ENCODE measurements at regions not wholly inside any gene's neighbourhood (a gene's known extent, or its start where the extent isn't known, plus 50 kb on each side); places are given as distances from the start of the nearest gene placed in this dataset.
A peak's percentile ranks its signal among the peaks of the same experiment; 100 is the strongest.

GRCh38 chr3:127141921-127142730 is 50.8 kb upstream of the PRR23E start:
- no peak for TF ChIP-seq RAD21 (IDR thresholded peaks at IDR 0.05)
- TF ChIP-seq, protein P1, sequence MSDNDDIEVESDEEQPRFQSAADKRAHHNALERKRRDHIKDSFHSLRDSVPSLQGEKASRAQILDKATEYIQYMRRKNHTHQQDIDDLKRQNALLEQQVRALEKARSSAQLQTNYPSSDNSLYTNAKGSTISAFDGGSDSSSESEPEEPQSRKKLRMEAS (IDR thresholded peaks at IDR 0.05): no peak
- TF ChIP-seq, protein P2, sequence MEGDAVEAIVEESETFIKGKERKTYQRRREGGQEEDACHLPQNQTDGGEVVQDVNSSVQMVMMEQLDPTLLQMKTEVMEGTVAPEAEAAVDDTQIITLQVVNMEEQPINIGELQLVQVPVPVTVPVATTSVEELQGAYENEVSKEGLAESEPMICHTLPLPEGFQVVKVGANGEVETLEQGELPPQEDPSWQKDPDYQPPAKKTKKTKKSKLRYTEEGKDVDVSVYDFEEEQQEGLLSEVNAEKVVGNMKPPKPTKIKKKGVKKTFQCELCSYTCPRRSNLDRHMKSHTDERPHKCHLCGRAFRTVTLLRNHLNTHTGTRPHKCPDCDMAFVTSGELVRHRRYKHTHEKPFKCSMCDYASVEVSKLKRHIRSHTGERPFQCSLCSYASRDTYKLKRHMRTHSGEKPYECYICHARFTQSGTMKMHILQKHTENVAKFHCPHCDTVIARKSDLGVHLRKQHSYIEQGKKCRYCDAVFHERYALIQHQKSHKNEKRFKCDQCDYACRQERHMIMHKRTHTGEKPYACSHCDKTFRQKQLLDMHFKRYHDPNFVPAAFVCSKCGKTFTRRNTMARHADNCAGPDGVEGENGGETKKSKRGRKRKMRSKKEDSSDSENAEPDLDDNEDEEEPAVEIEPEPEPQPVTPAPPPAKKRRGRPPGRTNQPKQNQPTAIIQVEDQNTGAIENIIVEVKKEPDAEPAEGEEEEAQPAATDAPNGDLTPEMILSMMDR (IDR thresholded peaks at IDR 0.05; ENCODE audit: low read depth, low read length, missing input control): no peak
- TF ChIP-seq TAF1 (conservative IDR thresholded peaks at IDR 0.05): no peak
- TF ChIP-seq ATF3 (IDR thresholded peaks at IDR 0.05): no peak
- no peak for TF ChIP-seq SP1 (IDR thresholded peaks at IDR 0.05)
- no peak for TF ChIP-seq YY1 (IDR thresholded peaks at IDR 0.05)
- no peak for TF ChIP-seq EGR1 (IDR thresholded peaks at IDR 0.05; ENCODE audit: low read depth in 2 of 2)
- no peak for TF ChIP-seq JUND (IDR thresholded peaks at IDR 0.05)
- TF ChIP-seq GABPA (IDR thresholded peaks at IDR 0.05 in 1 of 2, conservative IDR thresholded peaks at IDR 0.05 in 1 of 2): peak in 1 of 2 donors; percentile 10
- peak in 1 of 2 donors; percentile 69 for TF ChIP-seq RXRA (IDR thresholded peaks at IDR 0.05)
- TF ChIP-seq FOXA1 (IDR thresholded peaks at IDR 0.05): peak; percentile 96
- no peak for TF ChIP-seq NR2F2 (IDR thresholded peaks at IDR 0.05)
- TF ChIP-seq REST (IDR thresholded peaks at IDR 0.05): no peak
